SK-N-SH treated with all-trans-retinoic acid at 6 μM for 48 hours (cell line): ENCODE measurements at regions not wholly inside any gene's neighbourhood (a gene's known extent, or its start where the extent isn't known, plus 50 kb on each side); places are given as distances from the start of the nearest gene placed in this dataset.

Experiments
- CREB5 ChIP-seq: fragments of 250-450 bp; sonication (Bioruptor Pico); IDR thresholded peaks from 2 replicates; pipeline ENCODE4 v1.5.1; 2020; ENCODE audit warnings: low read depth, mild to moderate bottlenecking, moderate library complexity
- ISL1 ChIP-seq: fragments of 250-450 bp; sonication (Bioruptor Pico); IDR thresholded peaks from 2 replicates; pipeline ENCODE4 v2.1.2; 2022; ENCODE audit warnings: mild to moderate bottlenecking, moderate library complexity
- TOX ChIP-seq: fragments of 250-450 bp; sonication (Bioruptor Pico); IDR thresholded peaks from 2 replicates; pipeline ENCODE4 v1.8.0; 2021; ENCODE audit warnings: mild to moderate bottlenecking, moderate library complexity, borderline replicate concordance
- ZFP3 ChIP-seq: fragments of 250-450 bp; sonication (Bioruptor Pico); IDR thresholded peaks from 2 replicates; pipeline ENCODE4 v1.5.0; 2020; ENCODE audit warnings: mild to moderate bottlenecking, moderate library complexity

DNA sequence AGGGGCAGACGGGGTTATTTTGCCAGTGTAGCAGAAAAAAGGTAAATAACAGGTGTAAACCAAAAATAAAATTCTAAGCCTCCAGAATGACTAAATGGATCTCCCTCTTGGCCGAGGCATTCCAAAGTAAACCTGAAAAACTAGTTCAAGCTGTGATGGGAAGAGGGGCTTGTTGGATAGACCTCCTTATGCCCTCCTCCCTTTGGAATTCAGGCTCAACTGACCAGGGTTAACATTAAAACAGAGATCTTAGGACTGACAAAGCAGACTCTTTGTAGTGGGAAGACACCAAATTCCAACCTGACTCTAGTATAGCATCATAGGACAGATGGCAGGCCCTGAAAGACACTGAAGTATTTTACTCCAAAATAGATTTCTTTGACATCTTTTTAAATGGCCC lies 113.8 kb upstream of the ITGB1 start:
- TF ChIP-seq CREB5 (CRISPR knock-in tag) = no peak
- TF ChIP-seq TOX = no peak
- no peak for TF ChIP-seq ISL1 (CRISPR knock-in tag)
- no peak for TF ChIP-seq ZFP3
